Prostate gland (tissue), 2 donors: ENCODE measurements at regions not wholly inside any gene's neighbourhood (a gene's known extent, or its start where the extent isn't known, plus 50 kb on each side); places are given as distances from the start of the nearest gene placed in this dataset.

Source experiments
- POLR2A ChIP-seq: fragments of 450-650 bp; IDR thresholded peaks from one replicate; pipeline ENCODE4 v1.6.1; 2016; ENCODE audit warnings: antibody characterized with exemption, mild to moderate bottlenecking
- POLR2AphosphoS5 ChIP-seq: sonication (generic); formaldehyde crosslinking; IDR thresholded peaks from one replicate; pipeline ENCODE4 v1.6.1; 2017; ENCODE audit warnings: antibody characterized with exemption
- TF ChIP-seq, protein P1 (sequence below), 4 experiments: fragments of 200-600 bp in 2 of 4; fragments of 450-650 bp in 2 of 4; sonication (generic) in 2 of 4; IDR thresholded peaks; 1 replicate in 3 of 4; 2 replicates in 1 of 4; pipeline ENCODE4 v1.5.1; 2016 to 2019; ENCODE audit warnings: antibody characterized with exemption in 4 of 4, mild to moderate bottlenecking in 2 of 4, moderate library complexity in 2 of 4

GRCh38 chr5:52190737-52191136, 597.0 kb upstream of the ITGA1 start:
- TF ChIP-seq, protein P1, sequence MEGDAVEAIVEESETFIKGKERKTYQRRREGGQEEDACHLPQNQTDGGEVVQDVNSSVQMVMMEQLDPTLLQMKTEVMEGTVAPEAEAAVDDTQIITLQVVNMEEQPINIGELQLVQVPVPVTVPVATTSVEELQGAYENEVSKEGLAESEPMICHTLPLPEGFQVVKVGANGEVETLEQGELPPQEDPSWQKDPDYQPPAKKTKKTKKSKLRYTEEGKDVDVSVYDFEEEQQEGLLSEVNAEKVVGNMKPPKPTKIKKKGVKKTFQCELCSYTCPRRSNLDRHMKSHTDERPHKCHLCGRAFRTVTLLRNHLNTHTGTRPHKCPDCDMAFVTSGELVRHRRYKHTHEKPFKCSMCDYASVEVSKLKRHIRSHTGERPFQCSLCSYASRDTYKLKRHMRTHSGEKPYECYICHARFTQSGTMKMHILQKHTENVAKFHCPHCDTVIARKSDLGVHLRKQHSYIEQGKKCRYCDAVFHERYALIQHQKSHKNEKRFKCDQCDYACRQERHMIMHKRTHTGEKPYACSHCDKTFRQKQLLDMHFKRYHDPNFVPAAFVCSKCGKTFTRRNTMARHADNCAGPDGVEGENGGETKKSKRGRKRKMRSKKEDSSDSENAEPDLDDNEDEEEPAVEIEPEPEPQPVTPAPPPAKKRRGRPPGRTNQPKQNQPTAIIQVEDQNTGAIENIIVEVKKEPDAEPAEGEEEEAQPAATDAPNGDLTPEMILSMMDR (IDR thresholded peaks at IDR 0.05) = no peak
- TF ChIP-seq POLR2AphosphoS5 (no peak), POLR2A (no peak)
